Gastroesophageal sphincter (tissue), 4 donors: ENCODE measurements at regions not wholly inside any gene's neighbourhood (a gene's known extent, or its start where the extent isn't known, plus 50 kb on each side); places are given as distances from the start of the nearest gene placed in this dataset.

ENCODE experiments used
- ATAC-seq: fragments of 150-250 bp; one replicate; pipeline ENCODE4 v1.9.1; 2016; ENCODE audit warnings: mild to moderate bottlenecking, moderate library complexity
- H3K27ac ChIP-seq, 4 donors: fragments of 200-600 bp; sonication (generic) in 3 of 4; 1 replicate in 3 of 4; 2 replicates in 1 of 4; pipeline ENCODE4 v1.5.1; 2016 to 2019
- H3K27me3 ChIP-seq: fragments of 200-600 bp; sonication (generic); one replicate; pipeline ENCODE4 v1.5.1; 2019
- H3K36me3 ChIP-seq, 2 donors: fragments of 200-600 bp; sonication (generic); one replicate each; pipeline ENCODE4 v1.5.1; 2019; ENCODE audit warnings: control low read depth in 1 of 2
- H3K4me1 ChIP-seq, 3 donors: fragments of 200-600 bp; sonication (generic); 1 replicate in 2 of 3; 2 replicates in 1 of 3; pipeline ENCODE4 v1.5.1; 2016 to 2019; ENCODE audit warnings: control low read depth in 2 of 3
- H3K4me3 ChIP-seq, 2 donors: fragments of 200-600 bp; sonication (generic); one replicate each; pipeline ENCODE4 v1.5.1; 2019; ENCODE audit warnings: mild to moderate bottlenecking in 1 of 2, moderate library complexity in 1 of 2
- H3K9me3 ChIP-seq, 3 donors: fragments of 200-600 bp; sonication (generic); one replicate each; pipeline ENCODE4 v1.5.1; 2017 to 2019; ENCODE audit warnings: control low read depth in 2 of 3
- EP300 ChIP-seq: sonication (generic); formaldehyde crosslinking; IDR thresholded peaks from one replicate; pipeline ENCODE4 v1.6.1; 2017; ENCODE audit warnings: antibody characterized with exemption, mild to moderate bottlenecking
- POLR2A ChIP-seq, 2 donors: fragments of 450-650 bp; IDR thresholded peaks; one replicate each; pipeline ENCODE4 v1.6.1; 2017; ENCODE audit warnings: antibody characterized with exemption in 2 of 2, mild to moderate bottlenecking in 2 of 2, moderate library complexity in 1 of 2
- POLR2AphosphoS5 ChIP-seq: sonication (generic); formaldehyde crosslinking; IDR thresholded peaks from one replicate; pipeline ENCODE4 v1.6.1; 2017; ENCODE audit warnings: antibody characterized with exemption
- WGBS, 2 donors: methylation state at CpG; one replicate each; pipeline ENCODE4 v1.1.5; 2018; ENCODE audit warnings: low coverage in 1 of 2; 5-methylcytosine and 5-hydroxymethylcytosine counted together
- TF ChIP-seq, protein P1 (sequence below), 4 experiments: fragments of 200-600 bp in 2 of 4; fragments of 450-650 bp in 2 of 4; sonication (generic) in 1 of 4; IDR thresholded peaks; one replicate each; pipeline ENCODE4 v1.5.1; 2017 to 2019; ENCODE audit warnings: antibody characterized with exemption in 4 of 4, mild to moderate bottlenecking in 2 of 4, moderate library complexity in 2 of 4

DNA sequence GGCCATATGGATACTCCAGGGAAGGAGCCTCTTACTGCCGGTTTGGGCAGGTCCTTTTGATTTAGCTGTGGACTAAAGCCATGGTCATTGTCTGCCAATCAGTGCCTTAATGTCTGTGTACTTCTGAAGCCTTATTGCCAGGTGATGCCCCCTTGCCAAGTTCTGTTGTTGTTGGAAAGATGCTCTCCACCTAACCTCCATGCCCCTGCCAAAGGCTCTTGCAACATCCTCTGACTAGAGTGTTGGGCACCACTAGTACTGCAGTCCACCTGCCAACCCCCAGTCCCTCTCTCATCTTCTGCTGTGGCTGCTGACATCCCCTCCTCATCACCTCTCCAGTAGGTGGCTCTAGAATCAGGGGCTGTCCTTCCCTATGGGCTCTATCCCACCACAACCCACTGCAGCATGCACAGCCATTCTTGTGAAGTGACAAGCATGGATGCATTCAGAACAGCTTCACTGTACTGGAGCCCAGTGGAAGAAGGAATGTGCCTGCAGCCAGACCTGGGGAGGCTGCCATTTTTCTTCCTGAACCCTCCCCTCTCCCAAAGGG lies 375.3 kb upstream of the CDH5 start:
- WGBS, 2 donors = 70% methylated on average over 1 of the region's 1 CpG; no CpG with 5 or more reads in 1 of the 2 donors
- Histone ChIP-seq H3K27me3 (peaks cover 3% of the 10 kb centered on the region), H3K36me3 (no peaks in the 10 kb centered on the region), H3K4me1 (no peaks in the 10 kb centered on the region), H3K9me3 (no peaks in the 10 kb centered on the region), H3K27ac (no peak overlapping the region), H3K4me3 (no peak overlapping the region)
- ATAC-seq = no peak
- no peak for TF ChIP-seq EP300
- TF ChIP-seq, protein P1, sequence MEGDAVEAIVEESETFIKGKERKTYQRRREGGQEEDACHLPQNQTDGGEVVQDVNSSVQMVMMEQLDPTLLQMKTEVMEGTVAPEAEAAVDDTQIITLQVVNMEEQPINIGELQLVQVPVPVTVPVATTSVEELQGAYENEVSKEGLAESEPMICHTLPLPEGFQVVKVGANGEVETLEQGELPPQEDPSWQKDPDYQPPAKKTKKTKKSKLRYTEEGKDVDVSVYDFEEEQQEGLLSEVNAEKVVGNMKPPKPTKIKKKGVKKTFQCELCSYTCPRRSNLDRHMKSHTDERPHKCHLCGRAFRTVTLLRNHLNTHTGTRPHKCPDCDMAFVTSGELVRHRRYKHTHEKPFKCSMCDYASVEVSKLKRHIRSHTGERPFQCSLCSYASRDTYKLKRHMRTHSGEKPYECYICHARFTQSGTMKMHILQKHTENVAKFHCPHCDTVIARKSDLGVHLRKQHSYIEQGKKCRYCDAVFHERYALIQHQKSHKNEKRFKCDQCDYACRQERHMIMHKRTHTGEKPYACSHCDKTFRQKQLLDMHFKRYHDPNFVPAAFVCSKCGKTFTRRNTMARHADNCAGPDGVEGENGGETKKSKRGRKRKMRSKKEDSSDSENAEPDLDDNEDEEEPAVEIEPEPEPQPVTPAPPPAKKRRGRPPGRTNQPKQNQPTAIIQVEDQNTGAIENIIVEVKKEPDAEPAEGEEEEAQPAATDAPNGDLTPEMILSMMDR (IDR thresholded peaks at IDR 0.05) = no peak
- TF ChIP-seq POLR2AphosphoS5 = no peak
- no peak for TF ChIP-seq POLR2A (IDR thresholded peaks at IDR 0.05)

DNA sequence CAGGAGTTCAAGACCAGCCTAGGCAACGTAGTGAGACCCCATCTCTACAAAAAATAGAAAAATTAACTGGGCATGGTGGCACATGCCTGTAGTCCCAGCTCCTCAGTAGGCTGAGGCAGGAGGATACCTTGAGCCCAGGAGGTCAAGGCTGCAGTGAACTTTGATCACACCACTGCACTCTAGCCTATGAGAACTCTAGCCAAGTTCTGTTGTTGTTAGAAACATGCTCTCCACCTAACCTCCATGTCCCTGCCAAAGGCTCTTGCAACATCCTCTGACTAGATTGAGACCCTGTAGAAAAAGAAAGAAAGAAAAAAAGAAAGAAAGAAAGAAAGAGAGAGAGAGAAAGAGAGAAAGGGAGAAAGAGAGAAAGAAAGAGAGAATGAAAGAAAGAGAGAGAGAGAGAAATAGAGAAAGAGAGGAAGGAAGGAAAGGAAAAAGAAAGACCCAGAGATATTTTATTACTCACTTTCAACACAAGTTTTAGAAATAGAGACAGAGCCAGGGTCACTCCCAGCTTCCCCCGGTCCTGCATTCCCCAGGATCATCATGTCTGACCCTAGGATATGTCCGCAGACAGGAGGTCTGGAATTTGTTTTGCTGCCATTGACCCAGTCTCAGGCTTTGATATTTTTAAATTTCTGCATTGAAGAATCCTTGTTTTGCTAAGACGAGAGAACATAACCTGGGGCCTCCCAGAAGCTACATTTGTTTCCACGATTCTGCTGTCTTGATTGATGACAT lies 376.5 kb upstream of the CDH5 start:
- Histone ChIP-seq H3K4me1 (no peaks in the 10 kb centered on the region), H3K27ac (no peak overlapping the region), H3K4me3 (no peak overlapping the region), H3K27me3 (peaks cover 4% of the 10 kb centered on the region), H3K36me3 (no peaks in the 10 kb centered on the region), H3K9me3 (no peaks in the 10 kb centered on the region)
- WGBS, 2 donors = 45 to 75% methylated on average over 3 to 4 of the region's 5 CpGs
- peak; percentile 29 for ATAC-seq
- TF ChIP-seq EP300 (no peak), POLR2A (IDR thresholded peaks at IDR 0.05) (no peak), POLR2AphosphoS5 (no peak)
- TF ChIP-seq, protein P1 (IDR thresholded peaks at IDR 0.05) = no peak

DNA sequence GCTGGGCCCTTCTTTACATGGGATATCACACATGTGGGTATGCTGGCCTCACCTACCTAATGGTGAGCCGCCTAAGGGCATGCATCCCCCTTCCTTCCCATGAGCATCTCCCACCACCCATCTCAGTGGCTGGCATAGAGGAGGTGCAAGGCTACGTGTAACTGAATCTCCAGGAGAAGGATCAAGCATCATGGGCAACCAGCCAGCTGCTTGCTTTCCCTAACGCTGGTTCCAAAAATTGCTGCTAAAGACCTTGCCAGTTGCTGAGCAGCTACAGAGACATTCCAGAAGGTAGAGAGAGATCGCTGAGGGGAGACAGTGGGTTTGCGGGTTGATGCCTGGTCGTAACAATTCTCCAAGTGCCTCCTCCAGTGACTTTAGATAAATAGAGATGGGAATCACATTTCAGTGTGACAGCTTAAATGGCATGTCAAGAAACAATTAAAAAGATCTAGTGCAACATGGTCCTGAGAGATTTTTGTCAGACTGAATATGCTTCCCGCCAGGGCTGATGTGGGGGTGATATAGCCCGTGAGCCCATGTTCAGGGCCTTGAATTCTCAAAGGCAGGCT lies 378.4 kb upstream of the CDH5 start:
- no peaks in the 10 kb centered on the region for H3K36me3 ChIP-seq
- peaks cover 4% of the 10 kb centered on the region for H3K27me3 ChIP-seq
- no peaks in the 10 kb centered on the region for H3K9me3 ChIP-seq
- ATAC-seq = no peak
- H3K4me3 ChIP-seq = no peak overlapping the region
- WGBS, 2 donors = 72% methylated on average over 6 of the region's 8 CpGs; no CpG with 5 or more reads in 1 of the 2 donors
- TF ChIP-seq, protein P1 (IDR thresholded peaks at IDR 0.05) = no peak
- TF ChIP-seq EP300 (no peak), POLR2A (IDR thresholded peaks at IDR 0.05) (no peak), POLR2AphosphoS5 (no peak)
- no peaks in the 10 kb centered on the region for H3K4me1 ChIP-seq
- H3K27ac ChIP-seq = no peak overlapping the region

DNA sequence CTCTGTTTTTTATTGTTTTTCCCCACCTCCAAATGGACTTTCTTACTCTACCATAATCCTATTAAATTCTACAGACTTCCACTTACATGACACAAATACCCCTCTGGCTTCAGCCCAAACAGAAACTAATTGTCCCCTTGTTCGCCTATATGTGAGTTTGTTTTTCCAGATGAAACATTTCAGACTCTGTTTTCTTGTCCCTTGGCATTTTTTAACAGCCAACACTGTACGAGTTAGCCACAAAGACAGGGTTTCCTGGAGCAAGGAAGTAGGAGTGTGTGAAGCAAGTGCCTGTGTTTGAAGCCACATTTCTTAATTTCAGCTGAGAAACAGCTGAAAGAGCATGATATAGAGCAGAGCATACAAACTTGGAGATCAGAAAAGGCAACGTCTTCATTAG lies 382.2 kb upstream of the CDH5 start:
- no peak for ATAC-seq
- H3K4me1 ChIP-seq = no peaks in the 10 kb centered on the region
- no peaks in the 10 kb centered on the region for H3K36me3 ChIP-seq
- H3K27me3 ChIP-seq = peaks cover 4% of the 10 kb centered on the region
- 35 to 62% methylated on average over 2 to 3 of the region's 3 CpGs for WGBS, 2 donors
- no peak overlapping the region for H3K4me3 ChIP-seq
- H3K27ac ChIP-seq = no peak overlapping the region
- TF ChIP-seq POLR2A (IDR thresholded peaks at IDR 0.05) = no peak
- no peak for TF ChIP-seq EP300
- TF ChIP-seq, protein P1 (IDR thresholded peaks at IDR 0.05) = no peak
- no peak for TF ChIP-seq POLR2AphosphoS5
- H3K9me3 ChIP-seq = no peaks in the 10 kb centered on the region

DNA sequence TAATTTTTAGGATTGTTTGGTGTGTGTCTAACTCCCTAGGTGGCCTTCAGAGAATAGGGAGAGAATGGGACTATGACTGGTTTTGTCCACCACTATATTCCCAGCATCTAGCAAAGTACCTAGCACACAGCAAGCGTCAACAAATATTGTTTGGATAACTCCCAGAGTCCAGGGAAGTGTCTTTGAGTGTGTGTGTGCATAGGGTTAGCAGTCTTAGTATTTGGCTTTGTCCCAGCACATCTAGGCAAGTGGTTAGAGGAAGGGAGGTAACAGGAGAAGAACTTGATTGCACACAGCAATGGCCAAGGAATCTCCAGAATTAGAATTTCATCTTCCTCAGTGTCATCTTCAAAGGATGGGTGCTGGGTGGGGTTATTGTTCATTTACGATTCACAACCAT lies 385.4 kb upstream of the CDH5 start:
- Histone ChIP-seq H3K27me3 (no peaks in the 10 kb centered on the region), H3K4me1 (no peaks in the 10 kb centered on the region), H3K36me3 (no peaks in the 10 kb centered on the region), H3K9me3 (no peaks in the 10 kb centered on the region), H3K27ac (no peak overlapping the region), H3K4me3 (no peak overlapping the region)
- no peak for TF ChIP-seq POLR2AphosphoS5
- TF ChIP-seq, protein P1 (IDR thresholded peaks at IDR 0.05) = no peak
- no peak for TF ChIP-seq EP300
- no peak for TF ChIP-seq POLR2A (IDR thresholded peaks at IDR 0.05)
- 75 to 96% methylated on average over 2 of the region's 2 CpGs for WGBS, 2 donors
- ATAC-seq = no peak
